Astrocyte of the spinal cord (primary cell): ENCODE measurements at regions not wholly inside any gene's neighbourhood (a gene's known extent, or its start where the extent isn't known, plus 50 kb on each side); places are given as distances from the start of the nearest gene placed in this dataset.
"Not testable (repeated sequence)": the region's sequence is repeated elsewhere in the genome, so short reads cannot be mapped to it uniquely, and the experiment has no call there.

ENCODE experiments used
- DNase-seq: peaks from one replicate; pipeline ENCODE4 v3.0.0; 2011; ENCODE audit warnings: low read depth, low spot score
- H3K4me3 ChIP-seq: 2 replicates; pipeline ENCODE4 v1.5.1; 2011; ENCODE audit warnings: low read depth, mild to moderate bottlenecking, low read length, moderate library complexity
- CTCF ChIP-seq: IDR thresholded peaks from 2 replicates; pipeline ENCODE4 v1.5.1; 2012; ENCODE audit warnings: low read depth, mild to moderate bottlenecking, low read length, inconsistent platforms
- in situ Hi-C: cut with HindIII; loops from 2 replicates; pipeline ENCODE4 v1.10.0; 2017; ENCODE audit warnings: low sequenced_read_pairs

- no peak for DNase-seq
- H3K4me3 ChIP-seq: no peak overlapping the region
- TF ChIP-seq CTCF: no peak
- in situ Hi-C loops: no loop called here
Observed at GRCh38 chr21:27545754-27546349, 579.0 kb upstream of the ADAMTS5 start.

- DNase-seq, in situ Hi-C loops, H3K4me3 ChIP-seq: not testable (repeated sequence)
Observed at GRCh38 chr21:27542126-27542525, 575.2 kb upstream of the ADAMTS5 start.

- DNase-seq: peak; percentile 20
- TF ChIP-seq CTCF: no peak
- in situ Hi-C loops: no loop called here
- H3K4me3 ChIP-seq: no peak overlapping the region
Observed at GRCh38 chr21:27536319-27536718, 569.4 kb upstream of the ADAMTS5 start.

- in situ Hi-C loops: no loop called here
- no peak overlapping the region for H3K4me3 ChIP-seq
- TF ChIP-seq CTCF: no peak
- DNase-seq: no peak
Observed at GRCh38 chr21:27535188-27535587, 568.3 kb upstream of the ADAMTS5 start.

GRCh38 chr21:27534206-27534605 is 567.3 kb upstream of the ADAMTS5 start:
- DNase-seq: no peak
- no peak overlapping the region for H3K4me3 ChIP-seq
- in situ Hi-C loops: no loop called here
- TF ChIP-seq CTCF: no peak

- in situ Hi-C loops: no loop called here
- DNase-seq: peak; percentile 22
- no peak overlapping the region for H3K4me3 ChIP-seq
- no peak for TF ChIP-seq CTCF
Observed at GRCh38 chr21:27532076-27532475, 565.2 kb upstream of the ADAMTS5 start.

GRCh38 chr21:27528697-27529096 is 561.8 kb upstream of the ADAMTS5 start:
- no peak for DNase-seq
- TF ChIP-seq CTCF: no peak
- no peak overlapping the region for H3K4me3 ChIP-seq
- in situ Hi-C loops: no loop called here
